ENCODE measurements at regions not wholly inside any gene's neighbourhood (a gene's known extent, or its start where the extent isn't known, plus 50 kb on each side); places are given as distances from the start of the nearest gene placed in this dataset.

GRCh38 chr20:10985536-10985935 lies 311.7 kb upstream of the JAG1 start:
- peaks cover 12% of the 10 kb centered on the region for H3K4me1 Mint-ChIP-seq (ENCODE audit: low read depth, unreplicated experiment)
- H3K27me3 Mint-ChIP-seq (ENCODE audit: unreplicated experiment): no peaks in the 10 kb centered on the region
- TF ChIP-seq, protein P1, sequence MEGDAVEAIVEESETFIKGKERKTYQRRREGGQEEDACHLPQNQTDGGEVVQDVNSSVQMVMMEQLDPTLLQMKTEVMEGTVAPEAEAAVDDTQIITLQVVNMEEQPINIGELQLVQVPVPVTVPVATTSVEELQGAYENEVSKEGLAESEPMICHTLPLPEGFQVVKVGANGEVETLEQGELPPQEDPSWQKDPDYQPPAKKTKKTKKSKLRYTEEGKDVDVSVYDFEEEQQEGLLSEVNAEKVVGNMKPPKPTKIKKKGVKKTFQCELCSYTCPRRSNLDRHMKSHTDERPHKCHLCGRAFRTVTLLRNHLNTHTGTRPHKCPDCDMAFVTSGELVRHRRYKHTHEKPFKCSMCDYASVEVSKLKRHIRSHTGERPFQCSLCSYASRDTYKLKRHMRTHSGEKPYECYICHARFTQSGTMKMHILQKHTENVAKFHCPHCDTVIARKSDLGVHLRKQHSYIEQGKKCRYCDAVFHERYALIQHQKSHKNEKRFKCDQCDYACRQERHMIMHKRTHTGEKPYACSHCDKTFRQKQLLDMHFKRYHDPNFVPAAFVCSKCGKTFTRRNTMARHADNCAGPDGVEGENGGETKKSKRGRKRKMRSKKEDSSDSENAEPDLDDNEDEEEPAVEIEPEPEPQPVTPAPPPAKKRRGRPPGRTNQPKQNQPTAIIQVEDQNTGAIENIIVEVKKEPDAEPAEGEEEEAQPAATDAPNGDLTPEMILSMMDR (IDR thresholded peaks at IDR 0.05; ENCODE audit: unreplicated experiment): no peak
- H3K4me3 Mint-ChIP-seq (ENCODE audit: low read depth, unreplicated experiment): no peak overlapping the region
- no peaks in the 10 kb centered on the region for H3K36me3 Mint-ChIP-seq (ENCODE audit: insufficient read depth, unreplicated experiment)
- CTCF ChIA-PET: no interaction called here
- DNase-seq: no peak
- no TSS peak for BruUV-seq (replicated peaks)
- H3K9me3 Mint-ChIP-seq (ENCODE audit: low read depth, unreplicated experiment): no peaks in the 10 kb centered on the region
- H3K27ac Mint-ChIP-seq (ENCODE audit: unreplicated experiment): no peak overlapping the region
- intact Hi-C loops (cut with micrococcal nuclease; ENCODE audit: unreplicated experiment): no loop called here

DNA sequence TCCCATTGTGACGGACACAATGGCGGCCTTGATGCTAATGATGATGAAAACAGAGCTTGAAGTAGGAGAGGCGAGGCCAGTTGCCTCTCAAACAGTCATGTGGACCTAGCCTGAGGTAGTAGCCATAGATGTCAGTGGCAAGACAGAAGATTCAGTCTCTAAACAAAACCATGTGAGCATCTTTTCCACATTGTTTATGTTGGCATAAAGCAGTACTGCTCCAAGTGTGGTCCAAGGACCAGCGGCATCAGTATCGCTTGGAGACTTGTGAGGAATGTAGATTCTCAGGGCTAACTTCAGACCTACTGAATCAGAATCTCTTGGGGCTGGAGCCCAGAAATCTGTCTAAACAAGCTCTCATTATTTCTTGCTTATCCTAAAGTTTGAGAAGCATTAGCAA lies 312.8 kb upstream of the JAG1 start:
- H3K4me1 Mint-ChIP-seq (ENCODE audit: low read depth, unreplicated experiment): peaks cover 12% of the 10 kb centered on the region

GRCh38 chr20:10987651-10988383 lies 314.0 kb upstream of the JAG1 start:
- no peak overlapping the region for H3K27ac Mint-ChIP-seq (ENCODE audit: unreplicated experiment)

More for the DNA sequence above, 312.8 kb upstream of the JAG1 start:
- CTCF ChIA-PET: no interaction called here
- no peaks in the 10 kb centered on the region for H3K9me3 Mint-ChIP-seq (ENCODE audit: low read depth, unreplicated experiment)
- no peaks in the 10 kb centered on the region for H3K36me3 Mint-ChIP-seq (ENCODE audit: insufficient read depth, unreplicated experiment)
- no TSS peak for BruUV-seq (replicated peaks)
- DNase-seq: no peak
- no peaks in the 10 kb centered on the region for H3K27me3 Mint-ChIP-seq (ENCODE audit: unreplicated experiment)
- H3K4me3 Mint-ChIP-seq (ENCODE audit: low read depth, unreplicated experiment): no peak overlapping the region
- H3K27ac Mint-ChIP-seq (ENCODE audit: unreplicated experiment): no peak overlapping the region
- intact Hi-C loops (cut with micrococcal nuclease; ENCODE audit: unreplicated experiment): no loop called here
- TF ChIP-seq, protein P1 (IDR thresholded peaks at IDR 0.05; ENCODE audit: unreplicated experiment): no peak

GRCh38 chr20:10990625-10991382 lies 317.0 kb upstream of the JAG1 start:
- Mint-ChIP-seq H3K4me3 (ENCODE audit: low read depth, unreplicated experiment) (no peak overlapping the region), H3K36me3 (ENCODE audit: insufficient read depth, unreplicated experiment) (no peaks in the 10 kb centered on the region), H3K4me1 (ENCODE audit: low read depth, unreplicated experiment) (peaks cover 12% of the 10 kb centered on the region), H3K27ac (ENCODE audit: unreplicated experiment) (no peak overlapping the region), H3K27me3 (ENCODE audit: unreplicated experiment) (no peaks in the 10 kb centered on the region), H3K9me3 (ENCODE audit: low read depth, unreplicated experiment) (peaks cover 2% of the 10 kb centered on the region)
- CTCF ChIA-PET: no interaction called here
- intact Hi-C loops (cut with micrococcal nuclease; ENCODE audit: unreplicated experiment): no loop called here
- no TSS peak for BruUV-seq (replicated peaks)
- TF ChIP-seq, protein P1 (IDR thresholded peaks at IDR 0.05; ENCODE audit: unreplicated experiment): no peak
- DNase-seq: no peak

More at GRCh38 chr20:10987651-10988383, 314.0 kb upstream of the JAG1 start:
- Mint-ChIP-seq H3K9me3 (ENCODE audit: low read depth, unreplicated experiment) (no peaks in the 10 kb centered on the region), H3K4me1 (ENCODE audit: low read depth, unreplicated experiment) (peaks cover 12% of the 10 kb centered on the region), H3K36me3 (ENCODE audit: insufficient read depth, unreplicated experiment) (no peaks in the 10 kb centered on the region), H3K4me3 (ENCODE audit: low read depth, unreplicated experiment) (no peak overlapping the region), H3K27me3 (ENCODE audit: unreplicated experiment) (no peaks in the 10 kb centered on the region)
- DNase-seq: no peak
- CTCF ChIA-PET: no interaction called here
- intact Hi-C loops (cut with micrococcal nuclease; ENCODE audit: unreplicated experiment): no loop called here
- TF ChIP-seq, protein P1 (IDR thresholded peaks at IDR 0.05; ENCODE audit: unreplicated experiment): no peak
- no TSS peak for BruUV-seq (replicated peaks)

Data from Calu3 (cell line).